HEK293 (cell line): ENCODE measurements at regions not wholly inside any gene's neighbourhood (a gene's known extent, or its start where the extent isn't known, plus 50 kb on each side); places are given as distances from the start of the nearest gene placed in this dataset.

Source experiments
- CTCF ChIA-PET: fragments of 350-600 bp; formaldehyde crosslinking; extraction: SDS; loops from one replicate; lab custom pipeline; 2021; ENCODE audit warnings: antibody characterized with exemption; lab: Yijun Ruan, JAX
- POLR2A ChIA-PET: fragments of 300-600 bp; formaldehyde crosslinking; extraction: SDS; loops from one replicate; lab custom pipeline; 2020; ENCODE audit warnings: antibody characterized with exemption, inconsistent platforms; lab: Yijun Ruan, JAX
- H3K27ac ChIP-seq: fragments of 200-500 bp; sonication (Bioruptor generic); 2 replicates; pipeline ENCODE4 v1.5.1; 2014; ENCODE audit warnings: low read depth, low read length, control low read depth, inconsistent platforms; ENCODE audit errors: extremely low read depth
- H3K36me3 ChIP-seq, 2 experiments: fragments of 200-500 bp in 1 of 2; sonication (Bioruptor generic) in 1 of 2; 1 replicate in 1 of 2; 2 replicates in 1 of 2; pipeline ENCODE4 v1.5.1; 2014 to 2017; ENCODE audit warnings: inconsistent platforms in 2 of 2, low read length in 2 of 2; ENCODE audit not compliant: control insufficient read depth in 2 of 2, insufficient read depth in 1 of 2
- H3K4me1 ChIP-seq: fragments of 200-500 bp; sonication (Bioruptor generic); 2 replicates; pipeline ENCODE4 v1.5.1; 2014; ENCODE audit warnings: mild to moderate bottlenecking, low read length, inconsistent platforms; ENCODE audit not compliant: control insufficient read depth, insufficient read depth
- H3K4me3 ChIP-seq: 2 replicates; pipeline ENCODE4 v1.5.1; 2011; ENCODE audit warnings: low read depth, mild to moderate bottlenecking, control low read depth, low read length, moderate library complexity
- H3K9me3 ChIP-seq: fragments of 200-500 bp; sonication (Bioruptor generic); 2 replicates; pipeline ENCODE4 v1.5.1; 2014; ENCODE audit warnings: low read depth, low read length, inconsistent platforms; ENCODE audit not compliant: control insufficient read depth, insufficient read depth
- OVOL3 ChIP-seq: fragments of 450-650 bp; formaldehyde crosslinking; IDR thresholded peaks from 2 replicates; pipeline ENCODE4 v1.5.1; 2016; ENCODE audit warnings: missing biosample characterization, missing genetic modification characterization
- ZBTB7A ChIP-seq: fragments of 450-650 bp; formaldehyde crosslinking; IDR thresholded peaks from 2 replicates; pipeline ENCODE4 v1.5.1; 2016; ENCODE audit warnings: low read depth, missing biosample characterization, missing genetic modification characterization
- ZFP3 ChIP-seq: fragments of 450-650 bp; formaldehyde crosslinking; IDR thresholded peaks from 2 replicates; pipeline ENCODE4 v1.5.1; 2016; ENCODE audit warnings: low read depth, missing biosample characterization, missing genetic modification characterization
- ZNF214 ChIP-seq: fragments of 450-650 bp; formaldehyde crosslinking; IDR thresholded peaks from 2 replicates; pipeline ENCODE4 v1.5.1; 2017; ENCODE audit warnings: missing biosample characterization, mild to moderate bottlenecking, missing genetic modification characterization, borderline replicate concordance
- ZNF394 ChIP-seq: fragments of 450-650 bp; formaldehyde crosslinking; IDR thresholded peaks from 2 replicates; pipeline ENCODE4 v1.5.1; 2016; ENCODE audit warnings: missing biosample characterization, missing genetic modification characterization, mild to moderate bottlenecking, moderate library complexity, borderline replicate concordance
- ZNF610 ChIP-seq: fragments of 450-650 bp; formaldehyde crosslinking; IDR thresholded peaks from 2 replicates; pipeline ENCODE4 v1.5.1; 2016; ENCODE audit warnings: missing biosample characterization, missing genetic modification characterization, borderline replicate concordance
- ZNF621 ChIP-seq: fragments of 450-650 bp; formaldehyde crosslinking; IDR thresholded peaks from 2 replicates; pipeline ENCODE4 v1.5.1; 2017; ENCODE audit warnings: missing biosample characterization, missing genetic modification characterization
- ZNF626 ChIP-seq: fragments of 450-650 bp; sonication (Bioruptor Pico); formaldehyde crosslinking; IDR thresholded peaks from 2 replicates; pipeline ENCODE4 v1.5.1; 2018; ENCODE audit warnings: missing biosample characterization, missing genetic modification characterization, inconsistent platforms
- ZNF677 ChIP-seq: fragments of 450-650 bp; IDR thresholded peaks from 2 replicates; pipeline ENCODE4 v1.5.0; 2018; ENCODE audit warnings: missing biosample characterization, mild to moderate bottlenecking, missing genetic modification characterization, moderate library complexity
- ZNF791 ChIP-seq: fragments of 450-650 bp; formaldehyde crosslinking; IDR thresholded peaks from 2 replicates; pipeline ENCODE4 v1.5.1; 2016; ENCODE audit warnings: missing biosample characterization, missing genetic modification characterization
- ZSCAN30 ChIP-seq: fragments of 450-650 bp; IDR thresholded peaks from 2 replicates; pipeline ENCODE4 v1.5.1; 2018; ENCODE audit warnings: missing biosample characterization, mild to moderate bottlenecking, missing genetic modification characterization, moderate library complexity
- TF ChIP-seq, protein P1 (sequence below): fragments of 450-650 bp; formaldehyde crosslinking; IDR thresholded peaks from 2 replicates; pipeline ENCODE4 v1.5.1; 2016; ENCODE audit warnings: missing biosample characterization, missing genetic modification characterization, low read depth
- TF ChIP-seq, protein P2 (sequence below): fragments of 450-650 bp; formaldehyde crosslinking; IDR thresholded peaks from 2 replicates; pipeline ENCODE4 v1.5.1; 2016; ENCODE audit warnings: missing biosample characterization, missing genetic modification characterization
- TF ChIP-seq, protein P3 (sequence below): fragments of 450-650 bp; formaldehyde crosslinking; IDR thresholded peaks from 2 replicates; pipeline ENCODE4 v1.5.1; 2016; ENCODE audit warnings: missing biosample characterization, missing genetic modification characterization
- TF ChIP-seq, protein P4 (sequence below): fragments of 450-650 bp; formaldehyde crosslinking; IDR thresholded peaks from 2 replicates; pipeline ENCODE4 v1.5.1; 2017; ENCODE audit warnings: missing biosample characterization, missing genetic modification characterization

DNA sequence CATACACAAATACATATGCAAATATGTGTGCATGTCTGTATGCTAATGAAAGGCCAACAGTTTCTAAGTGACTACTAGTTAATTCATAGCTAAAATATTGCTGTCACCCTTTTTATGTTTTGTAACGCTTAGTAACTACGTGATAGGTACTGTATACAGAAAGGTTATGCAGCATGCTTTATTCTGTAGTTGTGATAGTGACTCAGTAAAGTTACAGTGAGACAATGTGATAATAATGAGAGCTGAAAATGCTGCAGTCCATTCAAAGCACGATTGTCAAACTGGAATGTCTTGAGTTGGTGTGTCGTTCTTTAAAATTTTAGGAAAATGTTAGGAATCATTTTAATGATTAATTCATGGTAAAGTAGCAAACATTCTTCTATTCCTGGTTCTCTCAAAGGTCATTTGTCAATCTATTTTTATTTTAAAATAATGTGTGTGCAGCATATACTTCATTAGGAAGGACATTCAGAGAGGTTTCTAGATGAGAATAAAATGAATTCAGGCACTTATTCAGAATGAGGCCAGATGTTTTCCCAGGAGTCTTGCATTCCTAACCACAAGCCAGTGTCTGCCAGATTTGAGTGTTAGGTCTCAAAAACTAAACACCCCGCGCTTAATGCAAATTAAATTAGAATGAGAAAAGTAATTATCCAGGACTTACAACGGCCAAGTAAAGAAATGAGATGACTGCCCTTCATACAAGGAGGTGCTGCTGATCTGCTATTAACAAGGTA lies 408.8 kb upstream of the FZD8 start:
- no peak overlapping the region for H3K4me3 ChIP-seq
- ChIA-PET CTCF (no interaction called here), POLR2A (no interaction called here)
- H3K36me3 ChIP-seq: no peaks in the 10 kb centered on the region
- H3K9me3 ChIP-seq: no peaks in the 10 kb centered on the region
- H3K4me1 ChIP-seq: no peaks in the 10 kb centered on the region
- TF ChIP-seq, protein P1, sequence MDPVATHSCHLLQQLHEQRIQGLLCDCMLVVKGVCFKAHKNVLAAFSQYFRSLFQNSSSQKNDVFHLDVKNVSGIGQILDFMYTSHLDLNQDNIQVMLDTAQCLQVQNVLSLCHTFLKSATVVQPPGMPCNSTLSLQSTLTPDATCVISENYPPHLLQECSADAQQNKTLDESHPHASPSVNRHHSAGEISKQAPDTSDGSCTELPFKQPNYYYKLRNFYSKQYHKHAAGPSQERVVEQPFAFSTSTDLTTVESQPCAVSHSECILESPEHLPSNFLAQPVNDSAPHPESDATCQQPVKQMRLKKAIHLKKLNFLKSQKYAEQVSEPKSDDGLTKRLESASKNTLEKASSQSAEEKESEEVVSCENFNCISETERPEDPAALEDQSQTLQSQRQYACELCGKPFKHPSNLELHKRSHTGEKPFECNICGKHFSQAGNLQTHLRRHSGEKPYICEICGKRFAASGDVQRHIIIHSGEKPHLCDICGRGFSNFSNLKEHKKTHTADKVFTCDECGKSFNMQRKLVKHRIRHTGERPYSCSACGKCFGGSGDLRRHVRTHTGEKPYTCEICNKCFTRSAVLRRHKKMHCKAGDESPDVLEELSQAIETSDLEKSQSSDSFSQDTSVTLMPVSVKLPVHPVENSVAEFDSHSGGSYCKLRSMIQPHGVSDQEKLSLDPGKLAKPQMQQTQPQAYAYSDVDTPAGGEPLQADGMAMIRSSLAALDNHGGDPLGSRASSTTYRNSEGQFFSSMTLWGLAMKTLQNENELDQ: no peak
- TF ChIP-seq ZNF610 (tag by site-specific recombination): no peak
- TF ChIP-seq ZSCAN30 (tag by site-specific recombination): no peak
- TF ChIP-seq ZNF394: no peak
- TF ChIP-seq, protein P2, sequence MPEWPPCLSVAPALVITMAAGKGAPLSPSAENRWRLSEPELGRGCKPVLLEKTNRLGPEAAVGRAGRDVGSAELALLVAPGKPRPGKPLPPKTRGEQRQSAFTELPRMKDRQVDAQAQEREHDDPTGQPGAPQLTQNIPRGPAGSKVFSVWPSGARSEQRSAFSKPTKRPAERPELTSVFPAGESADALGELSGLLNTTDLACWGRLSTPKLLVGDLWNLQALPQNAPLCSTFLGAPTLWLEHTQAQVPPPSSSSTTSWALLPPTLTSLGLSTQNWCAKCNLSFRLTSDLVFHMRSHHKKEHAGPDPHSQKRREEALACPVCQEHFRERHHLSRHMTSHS: no peak
- no peak overlapping the region for H3K27ac ChIP-seq

DNA sequence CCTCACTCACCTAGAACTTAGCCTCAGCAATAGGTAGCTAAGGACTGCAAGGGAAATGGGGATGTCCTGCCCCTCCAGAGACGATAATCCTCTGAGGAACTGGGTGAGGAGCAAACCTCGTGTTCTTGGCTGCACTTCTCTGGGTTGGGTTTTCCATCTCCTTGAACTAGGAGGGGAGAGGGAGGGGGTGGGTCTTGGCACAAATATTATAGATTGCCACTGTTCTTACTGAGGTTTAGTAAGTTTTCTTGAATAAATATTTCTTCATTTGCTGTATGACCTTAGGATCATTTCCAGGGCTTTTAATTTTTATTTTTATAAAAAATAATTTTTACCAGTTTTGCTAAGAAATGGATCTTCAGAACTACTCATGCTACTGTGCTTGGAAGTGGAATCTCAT lies 406.7 kb upstream of the FZD8 start:
- Histone ChIP-seq H3K4me3 (no peak overlapping the region), H3K4me1 (no peaks in the 10 kb centered on the region), H3K36me3 (no peaks in the 10 kb centered on the region), H3K9me3 (no peaks in the 10 kb centered on the region), H3K27ac (no peak overlapping the region)
- ChIA-PET POLR2A (no interaction called here), CTCF (no interaction called here)
- TF ChIP-seq ZNF677 (tag by site-specific recombination): peak; percentile 96
- no peak for TF ChIP-seq ZFP3 (tag by site-specific recombination)

DNA sequence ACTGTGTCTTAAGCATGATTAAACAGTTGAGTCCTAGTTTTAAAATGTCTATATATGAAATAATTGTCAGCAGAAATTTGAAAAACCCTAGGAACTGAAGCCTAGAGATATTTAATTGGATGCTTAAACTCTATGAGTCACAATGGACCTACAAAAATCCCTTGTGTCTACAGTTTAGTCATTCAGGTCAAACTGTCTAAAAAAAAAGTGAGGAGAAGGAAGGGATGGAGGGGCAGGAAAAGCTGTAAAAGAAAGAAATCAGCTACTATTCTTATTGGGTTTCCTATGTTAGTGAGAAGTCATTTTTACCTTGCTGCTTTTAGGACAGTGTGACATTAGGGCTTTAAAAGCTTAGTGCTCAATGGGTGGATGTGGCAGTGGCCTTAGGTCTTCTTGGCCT lies 406.1 kb upstream of the FZD8 start:
- CTCF ChIA-PET: no interaction called here
- TF ChIP-seq ZBTB7A (tag by site-specific recombination) (no peak), ZNF621 (tag by site-specific recombination) (no peak), ZNF677 (tag by site-specific recombination) (0 out of 2 replicates have a peak, but pooled peaks have one; percentile 54), OVOL3 (no peak), ZNF626 (no peak), ZNF214 (tag by site-specific recombination) (no peak), ZNF791 (tag by site-specific recombination) (no peak)
- TF ChIP-seq, protein P3, sequence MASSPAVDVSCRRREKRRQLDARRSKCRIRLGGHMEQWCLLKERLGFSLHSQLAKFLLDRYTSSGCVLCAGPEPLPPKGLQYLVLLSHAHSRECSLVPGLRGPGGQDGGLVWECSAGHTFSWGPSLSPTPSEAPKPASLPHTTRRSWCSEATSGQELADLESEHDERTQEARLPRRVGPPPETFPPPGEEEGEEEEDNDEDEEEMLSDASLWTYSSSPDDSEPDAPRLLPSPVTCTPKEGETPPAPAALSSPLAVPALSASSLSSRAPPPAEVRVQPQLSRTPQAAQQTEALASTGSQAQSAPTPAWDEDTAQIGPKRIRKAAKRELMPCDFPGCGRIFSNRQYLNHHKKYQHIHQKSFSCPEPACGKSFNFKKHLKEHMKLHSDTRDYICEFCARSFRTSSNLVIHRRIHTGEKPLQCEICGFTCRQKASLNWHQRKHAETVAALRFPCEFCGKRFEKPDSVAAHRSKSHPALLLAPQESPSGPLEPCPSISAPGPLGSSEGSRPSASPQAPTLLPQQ: no peak
- TF ChIP-seq, protein P4, sequence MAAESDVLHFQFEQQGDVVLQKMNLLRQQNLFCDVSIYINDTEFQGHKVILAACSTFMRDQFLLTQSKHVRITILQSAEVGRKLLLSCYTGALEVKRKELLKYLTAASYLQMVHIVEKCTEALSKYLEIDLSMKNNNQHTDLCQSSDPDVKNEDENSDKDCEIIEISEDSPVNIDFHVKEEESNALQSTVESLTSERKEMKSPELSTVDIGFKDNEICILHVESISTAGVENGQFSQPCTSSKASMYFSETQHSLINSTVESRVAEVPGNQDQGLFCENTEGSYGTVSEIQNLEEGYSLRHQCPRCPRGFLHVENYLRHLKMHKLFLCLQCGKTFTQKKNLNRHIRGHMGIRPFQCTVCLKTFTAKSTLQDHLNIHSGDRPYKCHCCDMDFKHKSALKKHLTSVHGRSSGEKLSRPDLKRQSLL: no peak
- H3K9me3 ChIP-seq: no peaks in the 10 kb centered on the region
- no peaks in the 10 kb centered on the region for H3K36me3 ChIP-seq
- no peak overlapping the region for H3K4me3 ChIP-seq
- no peak overlapping the region for H3K27ac ChIP-seq
- H3K4me1 ChIP-seq: no peaks in the 10 kb centered on the region
- POLR2A ChIA-PET: no interaction called here
